ENCODE measurements at regions not wholly inside any gene's neighbourhood (a gene's known extent, or its start where the extent isn't known, plus 50 kb on each side); places are given as distances from the start of the nearest gene placed in this dataset.

DNA sequence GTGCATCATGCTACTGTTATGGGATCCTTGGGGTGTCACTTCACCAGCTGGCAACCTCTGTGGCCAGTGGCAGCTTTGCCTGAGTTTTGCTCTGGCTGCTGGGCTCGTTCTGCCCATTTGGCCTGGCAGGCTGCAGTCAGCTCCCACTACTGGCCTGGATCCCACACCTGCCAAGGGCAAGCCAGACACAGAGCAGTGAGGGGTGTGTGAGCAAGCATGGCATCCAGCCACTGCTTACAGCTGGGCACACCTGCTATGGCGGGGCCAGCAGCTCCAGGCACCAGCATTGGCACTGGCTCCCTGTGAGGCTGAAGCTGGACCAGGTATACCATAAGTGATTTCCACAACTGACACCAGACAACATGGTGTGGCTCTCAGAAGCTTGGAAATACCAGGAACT, 183.4 kb downstream of the NPFFR2 start:
- Histone ChIP-seq H3K27ac (no peak overlapping the region), H3K36me3 (ENCODE audit: low read depth) (no peaks in the 10 kb centered on the region), H3K9me2 (ENCODE audit: insufficient read depth) (no peaks in the 10 kb centered on the region), H3K4me1 (ENCODE audit: insufficient read depth) (no peaks in the 10 kb centered on the region), H3K4me2 (ENCODE audit: unreplicated experiment) (no peak overlapping the region), H3K9ac (no peak overlapping the region), H4K20me1 (ENCODE audit: insufficient read depth) (no peaks in the 10 kb centered on the region), H3K9me3 (ENCODE audit: low read depth) (no peaks in the 10 kb centered on the region), H3K27me3 (replicated peaks; ENCODE audit: insufficient read depth) (no peaks in the 10 kb centered on the region; the same call in 1 of the 2 replicates), H3F3A (ENCODE audit: insufficient read depth) (no peaks in the 10 kb centered on the region), H3K79me2 (ENCODE audit: insufficient read depth) (no peaks in the 10 kb centered on the region), H2AFZ (no peak overlapping the region), H3K4me3 (no peak overlapping the region)
- 0 to 8% methylated on average over 1 to 2 of the region's 2 CpGs for WGBS, 2 experiments (ENCODE audit: low coverage in 1 of 2, low lambda C conversion rate in 2 of 2, missing lambda C conversion rate in 2 of 2)
- in situ Hi-C loops (cut with MboI), result no loop called here
- TF ChIP-seq EZH2 (IDR thresholded peaks at IDR 0.05; ENCODE audit: insufficient read depth, poor library complexity, severe bottlenecking) (no peak), EZH2phosphoT487 (IDR thresholded peaks at IDR 0.05; ENCODE audit: insufficient read depth, low read depth) (no peak)
- DNase-seq, result no peak

DNA sequence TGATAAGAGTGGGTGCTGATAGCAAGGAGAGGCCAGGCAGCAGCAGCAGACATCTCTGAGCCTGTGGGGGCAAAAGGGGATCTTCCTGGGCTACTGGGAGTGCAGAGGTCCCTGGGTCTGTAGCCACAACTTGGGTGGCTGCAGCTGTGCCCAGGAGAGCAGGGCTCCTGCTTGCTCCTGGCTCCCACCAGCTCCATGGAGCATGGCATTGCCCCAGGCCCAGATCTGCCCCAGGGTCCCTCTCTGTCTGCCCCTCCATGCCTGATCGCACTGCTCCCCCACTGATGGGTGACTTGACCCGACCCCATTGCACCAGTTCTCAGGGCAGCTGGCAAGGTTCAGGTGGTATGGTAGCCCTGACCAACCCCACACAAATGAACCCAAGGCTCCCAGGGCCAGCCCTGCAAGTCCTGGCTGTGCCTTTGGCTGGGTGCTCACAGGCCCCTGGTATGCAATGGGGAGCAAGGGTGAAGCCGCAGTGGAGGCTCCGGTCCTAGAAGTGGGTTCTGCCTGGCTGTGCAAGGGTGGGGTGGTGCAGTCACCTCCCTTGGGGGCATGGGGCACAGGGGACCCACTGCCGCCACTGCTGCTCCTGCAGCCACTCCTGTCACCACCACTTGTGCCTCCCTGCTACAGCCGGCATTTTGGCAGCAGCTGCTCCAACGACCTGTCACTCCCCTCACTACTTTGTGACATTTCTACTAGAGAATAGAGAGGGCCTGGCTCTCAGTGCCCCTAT, 184.9 kb downstream of the NPFFR2 start:
- Histone ChIP-seq H3F3A (ENCODE audit: insufficient read depth) (no peaks in the 10 kb centered on the region), H3K9me2 (ENCODE audit: insufficient read depth) (no peaks in the 10 kb centered on the region), H3K27me3 (replicated peaks; ENCODE audit: insufficient read depth) (no peaks in the 10 kb centered on the region; the same call in 1 of the 2 replicates), H3K36me3 (ENCODE audit: low read depth) (no peaks in the 10 kb centered on the region), H2AFZ (no peak overlapping the region), H3K4me3 (no peak overlapping the region), H4K20me1 (ENCODE audit: insufficient read depth) (no peaks in the 10 kb centered on the region), H3K79me2 (ENCODE audit: insufficient read depth) (no peaks in the 10 kb centered on the region), H3K9me3 (ENCODE audit: low read depth) (no peaks in the 10 kb centered on the region), H3K9ac (no peak overlapping the region), H3K27ac (no peak overlapping the region), H3K4me1 (ENCODE audit: insufficient read depth) (no peaks in the 10 kb centered on the region), H3K4me2 (ENCODE audit: unreplicated experiment) (no peak overlapping the region)
- no peak for DNase-seq
- TF ChIP-seq EZH2 (IDR thresholded peaks at IDR 0.05; ENCODE audit: insufficient read depth, poor library complexity, severe bottlenecking) (no peak), EZH2phosphoT487 (IDR thresholded peaks at IDR 0.05; ENCODE audit: insufficient read depth, low read depth) (no peak)
- WGBS, 2 experiments (ENCODE audit: low coverage in 1 of 2, low lambda C conversion rate in 2 of 2, missing lambda C conversion rate in 2 of 2), result 55 to 57% methylated on average over 7 of the region's 7 CpGs
- in situ Hi-C loops (cut with MboI), result no loop called here

DNA sequence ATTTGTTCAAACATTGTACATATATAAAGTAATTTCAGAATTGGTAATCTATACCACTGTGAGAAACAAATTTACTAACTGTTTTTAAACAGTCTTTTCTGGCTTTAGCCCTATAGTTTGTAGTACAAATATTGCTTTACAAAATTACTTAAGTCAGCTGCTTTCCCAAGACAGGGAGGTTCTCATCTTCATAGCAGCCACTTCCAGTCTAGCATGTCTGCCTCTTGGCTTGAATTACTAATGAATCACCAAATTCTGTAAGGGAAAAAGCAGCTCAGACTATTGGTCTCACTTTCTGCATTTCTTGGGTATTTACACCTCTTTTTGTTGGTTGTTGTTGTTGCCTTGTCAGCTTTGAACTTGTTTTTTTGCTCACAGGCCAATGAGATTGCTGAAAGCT, 187.2 kb downstream of the NPFFR2 start:
- Histone ChIP-seq H3K4me3 (no peak overlapping the region), H3K9me2 (ENCODE audit: insufficient read depth) (no peaks in the 10 kb centered on the region), H2AFZ (no peak overlapping the region), H4K20me1 (ENCODE audit: insufficient read depth) (no peaks in the 10 kb centered on the region), H3K27ac (no peak overlapping the region), H3K79me2 (ENCODE audit: insufficient read depth) (no peaks in the 10 kb centered on the region), H3F3A (ENCODE audit: insufficient read depth) (no peaks in the 10 kb centered on the region), H3K36me3 (ENCODE audit: low read depth) (no peaks in the 10 kb centered on the region), H3K4me1 (ENCODE audit: insufficient read depth) (no peaks in the 10 kb centered on the region), H3K9ac (no peak overlapping the region), H3K9me3 (ENCODE audit: low read depth) (no peaks in the 10 kb centered on the region), H3K4me2 (ENCODE audit: unreplicated experiment) (no peak overlapping the region), H3K27me3 (replicated peaks; ENCODE audit: insufficient read depth) (no peaks in the 10 kb centered on the region; the same call in 1 of the 2 replicates)
- in situ Hi-C loops (cut with MboI), result no loop called here
- peak; percentile 27 for DNase-seq
- TF ChIP-seq EZH2 (IDR thresholded peaks at IDR 0.05; ENCODE audit: insufficient read depth, poor library complexity, severe bottlenecking) (no peak), EZH2phosphoT487 (IDR thresholded peaks at IDR 0.05; ENCODE audit: insufficient read depth, low read depth) (no peak)

Measured in GM23248 (cell line).